HG02642 (cell line): ENCODE measurements at regions not wholly inside any gene's neighbourhood (a gene's known extent, or its start where the extent isn't known, plus 50 kb on each side); places are given as distances from the start of the nearest gene placed in this dataset.
"Not testable (repeated sequence)": the region's sequence is repeated elsewhere in the genome, so short reads cannot be mapped to it uniquely, and the experiment has no call there.

ENCODE experiments used
- ATAC-seq: cut with Tn5 transposase; IDR thresholded peaks from one replicate; pipeline ENCODE4 v1.9.1; 2021; ENCODE audit warnings: mild to moderate bottlenecking; ENCODE audit not compliant: unreplicated experiment, poor library complexity

DNA sequence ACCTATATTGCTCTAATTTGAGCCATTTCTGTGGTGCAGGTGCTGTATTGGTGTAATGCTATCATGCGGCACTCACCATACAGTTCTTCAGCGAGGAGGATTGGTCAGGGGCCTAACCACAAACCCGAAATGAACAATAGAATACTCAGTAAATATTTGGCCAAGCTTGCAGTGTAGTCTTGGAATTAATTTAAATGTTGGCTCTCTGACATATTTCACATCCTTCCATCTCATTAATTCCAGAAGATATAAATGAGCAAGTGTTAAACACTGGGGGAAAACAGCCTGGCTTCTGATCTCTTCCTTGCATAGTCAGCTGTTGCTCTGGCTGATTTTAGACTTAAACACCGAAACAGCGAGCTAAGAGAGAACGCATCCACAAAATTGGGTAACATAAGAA lies 663.1 kb upstream of the GHITM start:
- ATAC-seq, result no peak

DNA sequence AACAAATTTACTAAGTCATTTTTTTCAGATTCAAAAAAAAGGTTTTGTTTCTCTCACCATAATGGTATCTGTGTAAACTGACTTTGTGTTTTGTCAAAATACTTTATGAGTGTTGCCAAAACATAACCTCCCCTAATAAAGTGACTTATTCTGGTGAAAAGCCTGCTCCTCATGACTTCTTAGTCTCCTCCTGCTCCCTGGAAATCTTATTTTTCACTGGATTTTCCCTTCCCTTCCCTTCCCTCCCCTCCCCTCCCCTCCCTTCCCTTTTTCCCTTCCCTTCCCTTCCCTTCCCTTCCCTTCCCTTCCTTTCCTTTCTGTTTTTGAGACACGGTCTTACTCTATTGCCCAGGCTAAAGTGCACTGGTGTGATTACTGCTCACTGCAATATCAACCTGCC lies 650.1 kb upstream of the GHITM start:
- ATAC-seq, result no peak

DNA sequence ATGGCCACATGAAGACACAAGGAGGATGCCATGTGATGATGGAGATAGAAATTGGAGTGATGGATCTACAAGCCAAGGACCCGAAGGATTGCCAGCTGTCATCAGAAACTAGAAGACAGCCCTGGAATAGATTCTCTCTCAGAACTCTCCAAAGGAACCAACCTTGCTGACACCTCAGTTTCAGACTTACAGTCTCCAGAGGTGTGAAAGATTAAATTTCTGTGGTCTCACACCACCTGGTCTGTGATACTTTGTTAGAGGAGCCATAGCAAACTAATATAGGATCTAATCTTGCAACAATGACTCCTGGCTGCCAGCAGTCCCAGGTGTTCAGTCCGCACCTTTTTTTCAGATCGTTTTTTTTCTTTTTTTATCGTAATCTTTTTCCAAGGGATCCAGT lies 647.3 kb upstream of the GHITM start:
- no peak for ATAC-seq

DNA sequence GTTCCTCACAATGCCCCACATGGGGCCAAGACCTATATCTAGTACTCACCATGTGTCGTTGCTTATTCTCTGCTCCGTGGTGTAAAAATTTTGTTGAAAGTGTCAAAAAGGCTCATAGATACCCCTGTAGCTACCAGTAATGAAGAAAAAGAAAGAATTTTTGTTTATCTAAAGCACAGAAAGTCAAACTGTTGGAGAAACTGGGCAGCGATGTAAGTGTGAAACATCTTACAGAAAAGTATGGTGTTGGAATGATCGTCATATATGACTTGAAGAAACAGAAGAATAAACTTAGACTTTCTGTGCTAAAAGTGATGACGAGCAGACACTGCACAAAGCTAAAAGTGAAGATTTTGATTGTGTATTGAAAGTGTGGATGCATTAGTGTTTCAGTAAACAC lies 626.6 kb upstream of the GHITM start:
- no peak for ATAC-seq

DNA sequence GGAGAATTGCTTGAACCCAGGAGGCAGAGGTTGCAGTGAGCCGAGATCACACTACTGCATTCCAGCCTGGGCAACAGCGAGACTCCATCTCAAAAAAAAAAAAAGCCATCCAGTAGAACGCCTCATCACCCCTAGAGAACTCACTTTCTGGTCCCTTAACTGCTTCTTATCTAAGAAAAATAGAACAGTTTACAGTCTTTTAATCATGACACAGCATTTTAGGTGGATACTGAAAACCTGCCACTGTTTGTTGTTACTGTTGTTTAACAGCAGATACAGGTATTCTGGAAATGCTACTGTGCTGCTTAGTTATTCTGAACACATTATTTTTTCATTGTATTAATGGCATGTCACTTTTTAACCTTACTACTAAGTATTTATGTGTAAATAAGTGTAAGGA lies 624.3 kb upstream of the GHITM start:
- no peak for ATAC-seq

DNA sequence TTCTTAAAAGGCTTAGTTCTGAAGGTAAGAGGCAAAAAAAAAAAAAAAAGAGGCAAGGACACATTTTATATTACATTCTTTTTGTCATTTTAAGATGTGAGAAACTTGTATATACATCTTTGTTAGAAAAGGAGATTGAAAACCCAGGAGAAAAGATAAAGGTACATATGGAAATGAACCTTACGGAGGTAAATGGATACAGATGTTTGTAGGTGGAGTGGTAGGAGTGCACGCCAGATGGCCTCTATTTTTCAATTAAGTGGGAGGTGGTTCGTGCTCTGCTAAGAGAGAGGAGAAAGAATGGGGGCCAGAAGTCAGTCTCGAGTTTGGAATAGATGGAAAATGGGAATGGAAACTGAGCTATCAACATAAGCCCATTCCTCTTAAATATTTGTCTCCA lies 622.5 kb upstream of the GHITM start:
- no peak for ATAC-seq

DNA sequence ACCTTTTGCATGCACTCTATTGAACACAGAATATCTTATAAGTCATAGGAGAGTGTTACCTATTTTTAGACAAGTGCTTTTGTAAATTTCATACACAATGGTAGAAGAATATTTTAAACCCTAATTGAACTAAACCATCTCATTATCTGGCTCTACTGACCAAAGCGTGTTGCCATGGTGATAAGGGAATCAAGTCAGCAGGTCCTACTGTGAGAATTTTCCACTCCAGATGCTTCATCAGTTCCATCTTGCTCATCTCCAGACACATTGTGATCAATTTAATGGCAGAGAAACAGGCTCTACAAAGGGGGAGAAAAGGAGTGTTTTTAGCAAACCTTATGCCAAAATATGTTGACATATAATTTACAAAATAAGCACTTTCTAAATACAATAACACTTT lies 621.9 kb upstream of the GHITM start:
- ATAC-seq, result no peak

DNA sequence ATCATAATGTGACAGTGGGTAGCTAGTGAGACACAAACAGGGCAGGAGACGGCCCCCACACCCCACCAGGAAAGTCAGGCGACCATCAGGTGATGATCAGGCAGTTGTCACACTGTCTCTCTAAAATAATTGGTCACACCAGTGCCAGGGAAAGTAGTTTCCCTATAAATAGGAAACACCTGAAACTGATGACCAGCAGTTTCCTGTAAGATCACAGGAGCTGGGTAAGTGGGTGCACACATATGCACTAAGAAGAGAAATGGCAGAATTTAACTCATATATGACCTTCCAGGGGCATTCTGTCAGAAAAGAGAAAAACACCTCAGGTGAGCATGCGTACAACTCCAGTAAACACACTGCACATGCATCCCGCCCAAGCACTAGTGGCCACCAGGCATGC lies 620.5 kb upstream of the GHITM start:
- no peak for ATAC-seq

DNA sequence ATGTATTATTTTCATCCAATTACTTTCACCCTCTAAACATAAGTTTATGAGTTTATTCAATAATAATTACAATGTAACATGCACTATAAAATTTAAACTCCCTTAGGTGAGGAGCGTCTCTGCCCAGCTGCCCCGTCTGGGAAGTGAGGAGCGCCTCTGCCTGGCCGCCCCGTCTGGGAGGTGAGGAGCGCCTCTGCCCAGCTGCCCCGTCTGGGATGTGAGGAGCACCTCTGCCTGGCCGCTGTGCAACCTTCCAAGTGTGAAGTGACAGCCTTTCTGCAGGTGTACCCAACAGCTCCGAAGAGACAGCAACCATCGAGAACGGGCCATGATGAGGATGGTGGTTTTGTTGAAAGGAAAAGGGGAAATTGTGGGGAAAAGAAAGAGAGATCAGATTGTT lies 618.9 kb upstream of the GHITM start:
- ATAC-seq, result not testable (repeated sequence)

DNA sequence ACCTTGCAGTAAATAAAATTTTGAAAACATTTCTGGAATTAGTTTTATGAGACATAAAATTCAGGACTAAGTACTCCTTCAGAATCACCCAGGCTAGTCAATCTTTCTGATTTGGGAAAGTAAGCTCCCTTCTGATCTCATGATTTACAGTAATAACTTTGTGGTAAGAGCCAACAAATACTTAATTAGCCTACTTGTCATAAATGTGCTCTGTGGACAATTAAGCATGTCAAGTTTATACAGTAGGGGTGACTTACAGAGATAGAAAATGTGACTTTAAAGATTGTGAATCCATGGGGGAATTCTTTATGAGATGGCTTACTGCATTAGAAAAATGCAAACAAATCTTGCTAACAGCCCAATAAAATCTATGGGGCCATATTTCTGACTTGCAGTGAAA lies 616.9 kb upstream of the GHITM start:
- no peak for ATAC-seq

DNA sequence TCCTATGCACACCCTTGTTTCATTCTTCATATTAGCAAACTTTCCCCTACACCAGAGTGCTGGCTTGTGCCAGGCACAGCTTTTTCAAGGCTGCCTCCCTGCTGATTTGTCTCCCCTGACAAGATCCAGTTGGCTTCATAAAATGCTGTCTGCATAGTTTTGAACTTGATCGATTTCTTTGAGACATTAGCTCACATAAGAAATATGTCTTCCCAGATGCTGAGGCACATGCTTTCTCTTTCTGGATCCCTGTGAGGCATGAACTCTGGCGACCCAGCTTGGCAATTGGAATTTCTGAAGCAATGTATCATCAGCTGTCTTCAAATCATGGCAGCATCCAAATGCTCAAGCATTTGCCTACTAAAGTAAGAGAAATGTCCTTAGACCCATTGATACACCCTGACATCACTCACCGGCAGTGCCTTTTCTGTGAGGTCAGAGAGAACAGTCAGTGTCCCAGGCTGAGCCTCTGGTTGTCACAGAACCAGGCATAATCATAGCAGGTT lies 616.4 kb upstream of the GHITM start:
- no peak for ATAC-seq

DNA sequence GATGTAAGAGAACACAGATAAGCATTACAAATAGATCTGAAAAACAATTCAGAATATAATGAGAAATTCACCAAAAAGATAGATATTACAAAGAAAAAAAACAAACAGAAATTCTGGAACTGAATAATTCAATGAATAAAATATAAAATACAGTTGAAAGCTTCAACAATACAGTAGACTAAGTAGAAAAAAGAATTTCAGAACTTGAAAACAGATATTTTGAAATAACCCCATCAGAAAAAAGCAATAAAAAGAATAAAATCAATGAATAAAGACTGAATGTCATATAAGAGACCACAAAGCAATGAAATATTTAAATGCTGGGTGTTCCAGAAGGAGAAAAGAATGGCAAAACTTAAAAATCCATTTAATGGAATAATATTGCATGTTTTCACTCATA lies 611.4 kb upstream of the GHITM start:
- ATAC-seq, result no peak

DNA sequence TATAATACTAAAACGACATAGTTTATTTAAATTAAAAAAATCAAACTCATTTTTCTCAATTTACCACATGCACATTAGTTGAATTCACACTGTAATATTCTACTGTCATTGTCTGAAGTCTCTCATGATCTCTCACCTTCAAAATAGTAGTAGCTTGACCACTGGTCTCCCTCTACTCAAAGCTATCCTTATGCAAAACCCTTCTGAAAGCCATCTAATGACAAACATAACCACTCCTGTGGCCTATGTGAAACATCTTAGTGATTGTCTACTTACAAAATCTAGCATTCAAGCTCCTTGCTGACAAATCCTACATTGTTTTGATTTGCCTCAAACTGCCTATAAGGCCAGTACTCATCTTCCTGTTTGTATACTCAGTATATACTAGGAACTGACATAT lies 606.0 kb upstream of the GHITM start:
- no peak for ATAC-seq

DNA sequence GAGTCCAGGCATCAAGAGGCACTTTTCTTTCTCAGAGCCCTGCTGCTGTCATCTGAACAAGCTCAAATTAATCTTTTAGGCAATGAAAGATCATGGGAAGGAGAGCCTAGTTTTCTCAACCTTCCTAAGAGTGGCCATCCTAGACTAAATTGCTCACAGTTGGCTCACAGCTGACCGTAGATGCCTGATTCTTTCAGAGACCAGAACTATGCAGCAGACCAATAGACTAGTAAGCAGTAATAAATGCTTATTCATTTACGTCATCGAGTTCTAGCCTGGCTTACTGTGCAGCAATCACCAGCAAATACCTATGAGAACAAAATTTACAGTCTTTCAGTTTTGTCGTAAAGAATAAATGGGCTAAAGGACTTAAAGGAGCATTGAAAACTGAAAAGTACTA lies 602.9 kb upstream of the GHITM start:
- no peak for ATAC-seq

DNA sequence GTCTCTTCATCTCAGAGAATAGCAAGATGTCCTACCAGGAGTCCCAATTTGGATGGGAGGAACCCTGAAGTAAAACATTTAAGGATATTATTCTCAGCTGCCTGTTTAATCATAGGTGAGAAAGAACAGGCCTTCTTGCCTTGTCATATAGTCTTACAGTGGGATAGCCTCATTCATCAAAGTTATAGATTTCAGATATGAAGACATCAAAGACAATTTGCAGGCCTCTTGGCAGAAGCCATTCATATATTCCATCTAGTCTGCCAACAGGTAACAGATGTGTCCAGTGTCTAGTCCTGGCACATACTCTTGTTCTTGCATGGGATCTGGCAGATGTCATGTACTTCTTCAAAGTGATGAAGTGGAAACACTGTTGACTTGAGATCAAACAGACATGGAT lies 601.3 kb upstream of the GHITM start:
- no peak for ATAC-seq

DNA sequence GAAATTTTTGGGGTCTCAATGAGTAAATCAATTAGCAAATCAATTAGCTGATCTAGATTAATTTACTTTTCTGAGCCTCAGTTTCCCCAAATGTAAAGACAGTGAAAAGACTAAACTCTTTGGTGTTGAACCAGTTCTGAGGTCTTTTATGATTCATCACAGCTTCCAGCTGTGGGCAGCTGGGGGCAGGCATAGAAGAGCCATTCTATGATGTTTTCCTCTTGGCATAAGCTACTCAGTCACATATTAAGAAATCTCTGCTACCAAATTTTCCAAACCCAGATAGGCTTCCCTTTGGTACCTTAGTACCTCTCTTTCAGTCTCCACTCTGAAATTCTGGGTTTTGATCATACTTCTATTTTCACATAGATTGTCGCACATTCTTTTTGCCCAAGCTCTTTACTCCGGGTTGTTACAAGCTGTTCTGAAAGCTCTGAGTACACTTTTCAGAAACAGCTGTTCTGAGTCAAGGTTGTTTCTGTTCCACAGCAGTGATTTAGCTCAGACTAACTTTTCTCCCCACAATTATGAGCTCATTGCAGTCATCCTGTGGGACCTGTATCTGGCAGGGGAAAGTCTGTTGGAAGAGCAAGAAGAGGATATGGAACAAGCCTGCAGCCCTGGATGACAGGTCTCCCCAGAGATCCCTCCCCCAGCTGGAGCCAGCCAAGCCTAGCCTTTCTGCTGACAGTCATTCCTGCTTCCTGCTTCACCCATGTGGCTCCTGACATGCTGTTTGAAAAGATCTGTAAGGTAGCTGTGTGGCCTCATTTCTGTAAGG lies 599.6 kb upstream of the GHITM start:
- peak; percentile 58 for ATAC-seq

DNA sequence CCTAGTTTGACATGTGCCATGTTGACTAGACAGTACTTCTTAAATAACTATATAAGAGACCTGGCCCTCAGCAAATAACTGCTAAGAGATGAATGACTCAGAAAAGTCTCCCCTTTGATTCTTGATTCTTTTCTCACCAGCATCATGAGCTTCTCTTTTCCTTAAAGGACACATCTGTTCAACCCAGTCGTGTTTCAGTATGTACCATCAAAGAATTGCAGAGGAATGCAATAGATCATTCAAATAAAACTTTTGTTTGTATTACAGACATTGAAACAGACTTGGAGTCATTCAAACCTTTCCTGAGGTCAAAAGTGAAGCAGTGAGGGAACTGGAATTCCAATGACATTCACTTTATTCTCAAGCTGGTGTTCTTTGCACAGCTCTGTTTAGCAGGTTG lies 598.3 kb upstream of the GHITM start:
- no peak for ATAC-seq

DNA sequence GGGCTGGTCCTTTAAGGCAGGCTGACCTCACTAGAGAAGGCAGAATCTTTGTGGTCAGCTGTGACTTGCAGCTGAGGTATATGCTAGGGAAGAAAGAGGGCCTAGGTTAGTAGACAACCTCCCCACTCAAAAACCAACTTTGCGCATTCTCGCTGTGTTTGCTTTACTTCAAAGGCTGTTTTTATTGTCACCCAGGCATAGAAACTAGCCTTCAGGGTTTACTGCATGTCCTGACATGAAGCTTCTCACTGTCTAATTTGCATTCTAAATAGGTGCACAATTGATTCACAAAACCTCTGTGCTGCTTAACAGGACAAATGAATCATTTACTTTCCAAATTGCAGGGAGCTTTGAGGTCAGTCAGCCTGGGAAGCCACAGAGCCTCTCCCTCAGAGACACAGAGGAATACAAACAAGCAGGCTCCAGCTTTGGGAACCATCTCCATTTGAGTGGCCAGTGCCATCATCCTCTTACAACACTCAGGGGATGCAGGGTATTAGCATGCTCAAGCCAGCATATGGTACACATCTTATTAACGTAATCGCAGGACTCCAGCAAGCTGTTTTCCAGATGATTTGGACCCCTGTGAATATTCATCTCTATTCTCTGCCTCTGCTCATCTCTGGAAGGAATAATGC lies 596.4 kb upstream of the GHITM start:
- peak; percentile 47 for ATAC-seq

DNA sequence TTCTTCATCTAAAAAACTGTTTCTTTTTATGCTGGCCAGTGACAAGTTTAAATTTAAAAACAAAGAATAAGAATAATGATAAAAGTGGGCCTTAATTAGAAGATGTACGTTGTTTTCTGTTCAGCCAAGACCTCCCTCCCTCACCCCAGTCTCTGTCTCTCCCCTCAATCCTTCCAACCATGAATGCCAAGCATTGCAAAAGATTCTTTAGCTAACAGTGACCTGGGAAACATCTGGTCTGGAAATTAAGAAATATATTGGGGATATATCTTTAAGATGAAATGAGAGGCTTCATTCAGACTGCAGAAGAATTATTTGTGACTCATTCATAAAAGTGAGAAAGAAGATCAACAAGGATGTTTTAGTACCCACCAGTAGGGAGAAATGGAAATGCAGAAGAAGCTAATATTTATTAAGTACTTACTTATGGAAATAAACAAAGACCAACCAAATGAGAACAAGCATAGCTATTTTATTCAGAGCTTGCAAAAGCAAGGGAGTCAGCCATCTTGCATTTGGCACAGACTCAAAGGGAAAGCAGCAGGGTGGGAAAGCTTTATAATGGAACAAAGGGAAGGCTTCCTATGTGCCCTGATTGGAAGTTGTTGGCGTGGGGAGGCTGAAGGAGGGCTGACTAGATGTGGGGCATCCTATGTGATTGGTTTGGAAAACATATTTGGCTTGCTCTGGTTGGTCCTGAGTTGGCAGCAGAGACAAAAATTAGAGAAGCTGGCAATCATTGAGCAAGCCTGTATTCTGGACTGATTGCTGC lies 595.4 kb upstream of the GHITM start:
- no peak for ATAC-seq

DNA sequence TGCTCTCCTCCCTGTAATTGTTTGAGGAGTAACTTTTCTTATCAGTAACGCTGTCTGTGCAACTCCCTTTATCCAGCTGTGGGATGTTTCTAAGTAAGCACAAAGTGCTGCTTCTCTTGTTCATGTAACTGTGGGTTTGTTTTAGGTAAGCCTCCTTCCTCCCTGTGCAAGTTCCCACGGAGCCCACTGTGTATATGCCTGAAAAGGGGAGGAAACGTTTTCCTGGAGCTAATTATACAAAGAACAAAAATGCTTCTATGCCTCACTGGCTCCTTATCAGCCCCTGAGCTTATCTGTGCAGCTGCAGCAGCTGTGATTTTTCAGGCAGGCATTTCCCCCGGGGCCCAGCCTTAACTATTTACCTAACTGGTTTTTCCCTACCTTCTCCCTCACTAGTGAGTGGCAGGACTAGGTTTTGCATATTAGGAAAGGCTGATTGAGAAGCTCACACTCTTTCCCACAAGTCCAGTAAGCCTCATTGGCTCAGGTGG lies 593.4 kb upstream of the GHITM start:
- peak; percentile 57 for ATAC-seq

DNA sequence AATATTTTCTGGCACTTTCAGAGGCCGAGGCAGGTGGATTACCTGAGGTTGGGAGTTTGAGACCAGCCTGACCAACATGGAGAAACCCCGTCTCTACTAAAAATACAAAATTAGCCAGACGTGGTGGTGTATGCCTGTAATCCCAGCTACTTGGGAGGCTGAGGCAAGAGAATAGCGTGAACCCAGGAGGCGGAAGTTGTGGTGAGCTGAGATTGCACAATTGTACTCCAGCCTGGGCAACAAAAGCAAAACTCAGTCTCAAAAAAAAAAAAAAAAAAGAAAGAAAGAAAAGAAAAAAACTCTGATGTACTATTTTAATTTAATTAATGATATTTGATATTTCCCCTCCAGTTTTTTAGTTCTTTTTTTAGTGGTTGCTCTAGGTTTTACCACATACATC lies 588.1 kb upstream of the GHITM start:
- not testable (repeated sequence) for ATAC-seq
